ENCODE measurements at regions not wholly inside any gene's neighbourhood (a gene's known extent, or its start where the extent isn't known, plus 50 kb on each side); places are given as distances from the start of the nearest gene placed in this dataset.

- TF ChIP-seq CTCF (IDR thresholded peaks at IDR 0.05) (no peak), POLR2A (IDR thresholded peaks at IDR 0.05) (no peak)
These were observed 69.3 kb downstream of the CEBPB start for GRCh38 chr20:50259705-50260478.

Measured in adrenal gland (tissue), 5 donors.